ENCODE measurements at regions not wholly inside any gene's neighbourhood (a gene's known extent, or its start where the extent isn't known, plus 50 kb on each side); places are given as distances from the start of the nearest gene placed in this dataset.

- H3K36me3 Mint-ChIP-seq (ENCODE audit: insufficient read depth), result no peaks in the 10 kb centered on the region
- DNase-seq (no peak), ATAC-seq (no peak)
- no peak overlapping the region for H3K4me3 Mint-ChIP-seq
- H3K4me1 Mint-ChIP-seq (ENCODE audit: low read depth), result no peaks in the 10 kb centered on the region
- peaks cover 7% of the 10 kb centered on the region for H3K27me3 Mint-ChIP-seq (ENCODE audit: low read depth)
- H3K9me3 Mint-ChIP-seq, result peaks cover 5% of the 10 kb centered on the region
Observed at GRCh38 chr6:145233955-145234354, 501.4 kb downstream of the EPM2A start.

DNA sequence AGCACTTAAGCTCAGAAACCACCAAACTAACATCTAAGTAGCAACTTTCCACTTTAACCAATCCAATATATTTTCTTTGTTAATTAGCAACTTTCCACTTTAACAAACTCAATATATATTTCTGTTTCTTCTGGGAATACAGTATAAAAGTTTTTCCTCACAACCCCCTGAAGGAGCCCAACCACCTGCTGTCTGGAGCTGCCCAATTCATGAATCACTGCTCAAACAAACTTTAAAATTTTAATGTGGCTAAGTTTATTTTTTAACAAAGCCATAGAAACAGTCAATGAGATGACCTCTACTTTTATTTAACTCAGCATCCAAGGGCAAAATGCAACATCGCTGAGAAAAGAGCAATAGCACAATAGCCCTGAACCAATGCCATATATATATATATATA, 500.1 kb downstream of the EPM2A start:
- ATAC-seq (no peak), DNase-seq (no peak)
- Mint-ChIP-seq H3K27me3 (ENCODE audit: low read depth) (peaks cover 7% of the 10 kb centered on the region), H3K4me3 (no peak overlapping the region), H3K36me3 (ENCODE audit: insufficient read depth) (no peaks in the 10 kb centered on the region), H3K4me1 (ENCODE audit: low read depth) (no peaks in the 10 kb centered on the region), H3K9me3 (peaks cover 5% of the 10 kb centered on the region)

- no peaks in the 10 kb centered on the region for H3K36me3 Mint-ChIP-seq (ENCODE audit: insufficient read depth)
- H3K9me3 Mint-ChIP-seq, result peaks cover under 1% of the 10 kb centered on the region
- ATAC-seq (no peak), DNase-seq (no peak)
- H3K4me3 Mint-ChIP-seq, result no peak overlapping the region
- H3K27me3 Mint-ChIP-seq (ENCODE audit: low read depth), result peaks cover 7% of the 10 kb centered on the region
- no peaks in the 10 kb centered on the region for H3K4me1 Mint-ChIP-seq (ENCODE audit: low read depth)
Observed at GRCh38 chr6:145238787-145239186, 496.5 kb downstream of the EPM2A start.

DNA sequence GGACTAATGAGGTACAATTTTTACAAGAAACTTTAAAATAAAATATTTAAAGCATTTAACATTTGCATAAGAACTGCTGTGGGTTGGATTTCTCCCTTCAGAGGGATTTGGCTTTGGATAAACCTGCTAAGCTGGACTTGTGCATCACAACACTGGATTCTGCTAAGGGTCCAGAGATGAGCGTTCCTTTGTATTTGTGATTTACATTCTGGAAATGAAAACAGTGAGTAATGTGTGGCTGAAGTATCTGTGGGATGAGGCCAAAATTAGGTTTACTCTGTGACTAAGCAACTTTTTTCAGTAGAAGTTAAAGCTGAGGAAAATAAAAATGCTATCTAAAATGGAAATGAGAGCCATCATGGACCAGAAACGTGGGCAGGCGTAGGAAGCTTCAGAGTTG, 494.3 kb downstream of the EPM2A start:
- no peak for DNase-seq
- ATAC-seq, result no peak
- peaks cover 7% of the 10 kb centered on the region for H3K27me3 Mint-ChIP-seq (ENCODE audit: low read depth)
- no peaks in the 10 kb centered on the region for H3K4me1 Mint-ChIP-seq (ENCODE audit: low read depth)
- no peaks in the 10 kb centered on the region for H3K36me3 Mint-ChIP-seq (ENCODE audit: insufficient read depth)
- H3K4me3 Mint-ChIP-seq, result no peak overlapping the region
- no peaks in the 10 kb centered on the region for H3K9me3 Mint-ChIP-seq

DNA sequence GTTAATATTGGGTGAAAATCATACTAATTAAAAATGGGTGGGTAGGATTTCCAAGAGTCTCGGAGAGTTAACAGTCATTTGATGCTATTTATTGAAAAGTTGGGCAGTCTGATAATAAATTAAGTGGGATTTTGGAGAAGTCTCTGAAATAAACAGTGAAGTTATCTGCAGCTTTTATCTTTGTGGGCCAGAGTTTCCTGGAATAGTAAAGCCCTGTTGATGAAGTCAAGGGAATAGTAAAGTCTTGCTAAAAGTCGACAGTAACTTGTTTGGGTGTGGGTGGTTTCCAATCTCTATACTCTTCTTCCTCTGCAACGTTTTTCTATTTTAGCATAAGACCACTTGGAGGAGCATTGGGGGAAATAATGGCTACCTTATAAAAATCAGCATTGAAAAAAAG, 493.6 kb downstream of the EPM2A start:
- H3K36me3 Mint-ChIP-seq (ENCODE audit: insufficient read depth), result no peaks in the 10 kb centered on the region
- no peaks in the 10 kb centered on the region for H3K4me1 Mint-ChIP-seq (ENCODE audit: low read depth)
- H3K9me3 Mint-ChIP-seq, result no peaks in the 10 kb centered on the region
- peaks cover 7% of the 10 kb centered on the region for H3K27me3 Mint-ChIP-seq (ENCODE audit: low read depth)
- no peak for DNase-seq
- H3K4me3 Mint-ChIP-seq, result no peak overlapping the region
- ATAC-seq, result no peak

DNA sequence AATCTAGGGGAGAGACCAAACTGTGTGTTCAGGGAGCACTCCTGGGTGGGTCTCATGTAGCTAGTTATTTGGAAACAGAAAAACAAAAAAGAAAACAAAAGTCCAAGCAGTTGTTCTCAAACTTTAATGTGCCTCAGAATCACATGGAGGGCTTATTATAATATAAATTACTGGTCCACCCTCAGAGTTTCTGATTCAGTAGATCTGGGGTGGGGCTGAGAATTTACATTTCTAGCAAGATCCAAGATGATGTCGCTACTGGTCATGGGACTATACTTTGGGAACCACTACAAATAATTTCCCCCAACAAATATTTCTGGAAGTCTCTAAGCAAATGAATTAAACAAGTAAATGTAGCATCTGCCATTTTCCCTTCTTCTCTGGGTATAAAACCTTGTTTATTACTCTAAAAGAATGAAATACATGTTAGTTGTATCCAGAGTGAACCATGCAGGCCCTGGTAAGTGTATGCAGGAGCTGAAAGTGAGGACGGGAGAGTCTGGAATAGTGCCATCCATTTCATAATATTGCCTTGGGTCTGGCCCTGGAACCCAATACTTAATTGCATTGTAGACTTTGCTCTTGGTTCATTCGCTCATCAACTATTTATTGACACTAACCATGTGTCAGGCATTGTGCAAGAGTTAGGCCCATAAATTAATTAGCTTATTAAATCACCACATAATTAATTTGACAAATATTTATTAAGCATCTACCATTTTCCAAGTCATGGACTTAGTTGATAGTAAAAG, 490.8 kb downstream of the EPM2A start:
- Mint-ChIP-seq H3K9me3 (no peaks in the 10 kb centered on the region), H3K27me3 (ENCODE audit: low read depth) (peaks cover 7% of the 10 kb centered on the region), H3K36me3 (ENCODE audit: insufficient read depth) (no peaks in the 10 kb centered on the region), H3K4me3 (no peak overlapping the region), H3K4me1 (ENCODE audit: low read depth) (no peaks in the 10 kb centered on the region)
- ATAC-seq (no peak), DNase-seq (no peak)

DNA sequence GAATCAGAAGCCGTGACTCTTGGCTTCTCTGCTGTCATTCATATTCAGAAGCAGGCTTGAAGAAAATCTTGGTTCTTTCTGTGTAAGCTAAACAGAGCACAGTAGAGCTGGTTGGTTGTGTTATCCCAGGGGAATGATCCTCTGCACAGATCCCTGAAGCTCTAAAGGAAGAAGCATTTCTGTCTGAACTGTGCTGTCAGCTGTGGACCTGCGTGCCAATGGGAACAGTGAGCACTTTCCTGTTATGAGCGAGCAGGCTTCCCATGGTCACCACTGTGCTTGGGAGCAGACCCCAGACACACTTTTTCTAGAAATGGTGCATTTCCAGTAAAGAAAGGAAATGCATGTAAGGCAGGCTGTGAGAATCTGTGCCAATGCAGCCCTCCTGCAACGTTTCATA, 490.2 kb downstream of the EPM2A start:
- Mint-ChIP-seq H3K9me3 (no peaks in the 10 kb centered on the region), H3K36me3 (ENCODE audit: insufficient read depth) (no peaks in the 10 kb centered on the region), H3K4me1 (ENCODE audit: low read depth) (no peaks in the 10 kb centered on the region), H3K4me3 (no peak overlapping the region), H3K27me3 (ENCODE audit: low read depth) (peaks cover 7% of the 10 kb centered on the region)
- no peak for DNase-seq
- no peak for ATAC-seq

DNA sequence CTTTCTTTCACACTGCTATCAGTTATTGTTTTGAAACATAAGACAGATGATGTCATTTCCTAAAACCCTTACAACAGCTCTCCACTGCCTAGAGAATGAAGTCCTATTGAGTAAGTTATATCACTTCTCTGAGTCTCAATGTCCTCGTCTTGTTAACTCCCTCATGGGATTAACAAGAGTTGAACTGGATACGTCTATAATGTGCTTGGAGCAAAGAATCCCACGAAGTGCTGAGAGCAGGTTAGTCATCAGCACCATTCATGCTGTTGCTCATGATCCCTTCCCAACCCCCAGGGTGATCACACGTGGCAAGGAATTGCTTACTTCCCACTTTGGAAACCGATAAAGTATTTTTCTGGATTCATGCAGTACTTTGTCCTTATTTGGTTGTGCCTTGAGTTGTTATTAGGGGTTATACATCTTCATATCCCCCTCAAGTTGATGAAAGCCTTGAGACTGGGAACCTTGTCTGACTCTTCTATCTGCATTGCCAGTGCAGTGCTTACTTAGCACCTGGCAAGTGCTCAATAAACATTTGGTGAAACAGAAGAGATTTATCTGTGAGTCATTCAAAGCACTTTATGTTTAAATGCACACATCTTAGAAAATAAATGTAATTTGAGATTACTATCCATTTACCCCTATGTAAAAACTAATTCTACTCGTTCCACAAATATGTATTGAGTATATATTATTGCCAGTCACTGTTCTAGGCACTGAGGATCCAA, 487.5 kb downstream of the EPM2A start:
- Mint-ChIP-seq H3K27me3 (ENCODE audit: low read depth) (no peaks in the 10 kb centered on the region), H3K36me3 (ENCODE audit: insufficient read depth) (no peaks in the 10 kb centered on the region), H3K4me3 (no peak overlapping the region), H3K9me3 (no peaks in the 10 kb centered on the region), H3K4me1 (ENCODE audit: low read depth) (no peaks in the 10 kb centered on the region)
- ATAC-seq (no peak), DNase-seq (no peak)

- no peak for ATAC-seq
- H3K4me1 Mint-ChIP-seq (ENCODE audit: low read depth), result no peaks in the 10 kb centered on the region
- H3K4me3 Mint-ChIP-seq, result no peak overlapping the region
- no peaks in the 10 kb centered on the region for H3K9me3 Mint-ChIP-seq
- H3K27me3 Mint-ChIP-seq (ENCODE audit: low read depth), result no peaks in the 10 kb centered on the region
- H3K36me3 Mint-ChIP-seq (ENCODE audit: insufficient read depth), result no peaks in the 10 kb centered on the region
- DNase-seq, result no peak
Observed at GRCh38 chr6:145250436-145250835, 484.9 kb downstream of the EPM2A start.

DNA sequence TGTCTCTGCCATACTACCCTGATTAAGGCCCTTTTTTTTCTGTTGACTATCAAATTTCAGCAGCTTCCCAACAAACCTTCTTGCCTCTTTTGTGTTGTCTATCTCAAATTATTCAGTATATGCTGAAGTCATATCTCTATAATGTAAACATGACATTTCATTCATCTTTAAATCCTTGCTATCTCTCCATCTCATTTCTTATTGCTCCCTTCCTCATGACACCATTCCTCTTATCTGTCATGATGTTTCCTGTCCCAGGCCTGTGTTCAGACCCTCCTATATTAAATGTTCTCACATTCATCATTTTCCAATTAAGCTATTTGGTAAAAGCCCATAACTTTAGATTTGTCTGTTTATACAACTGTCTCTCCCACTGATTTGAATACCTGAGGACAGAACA, 482.6 kb downstream of the EPM2A start:
- no peak overlapping the region for H3K4me3 Mint-ChIP-seq
- H3K27me3 Mint-ChIP-seq (ENCODE audit: low read depth), result no peaks in the 10 kb centered on the region
- ATAC-seq (no peak), DNase-seq (no peak)
- H3K36me3 Mint-ChIP-seq (ENCODE audit: insufficient read depth), result no peaks in the 10 kb centered on the region
- no peaks in the 10 kb centered on the region for H3K9me3 Mint-ChIP-seq
- H3K4me1 Mint-ChIP-seq (ENCODE audit: low read depth), result no peaks in the 10 kb centered on the region

DNA sequence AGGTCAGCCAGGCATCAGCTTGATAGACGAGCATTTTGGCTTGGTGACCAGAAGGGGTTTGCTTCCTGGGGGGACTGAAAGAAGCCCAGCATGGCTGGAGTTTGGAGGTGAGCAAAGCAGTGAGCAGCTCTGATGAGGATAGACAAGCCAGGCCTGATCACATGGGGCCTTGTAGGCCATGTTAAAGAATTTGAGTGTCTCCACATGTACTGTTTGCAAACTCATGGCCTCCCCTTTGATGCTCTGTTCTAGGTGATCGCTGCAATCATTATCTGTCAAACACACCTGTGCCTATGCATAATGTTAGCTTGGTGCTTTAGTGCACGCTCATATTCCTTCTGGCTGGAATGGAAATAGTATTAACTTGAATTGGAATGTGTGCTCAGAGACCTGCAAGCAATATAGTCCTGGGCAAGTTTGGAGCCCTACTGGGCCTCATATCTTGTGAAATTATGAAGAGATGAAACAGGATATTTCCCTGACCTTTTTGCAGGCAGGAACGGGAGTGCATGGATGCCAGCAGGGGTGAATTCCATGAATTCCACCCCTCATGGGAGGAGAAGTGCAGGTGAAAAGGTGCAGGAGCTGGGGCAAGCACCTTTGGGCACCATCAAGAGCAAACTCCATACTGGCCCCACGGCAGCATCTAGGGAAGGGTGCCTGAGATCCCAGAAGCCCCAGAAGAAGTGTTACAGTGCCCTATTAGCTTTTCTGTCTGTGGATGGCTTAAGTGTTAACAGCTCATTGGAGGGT, 480.5 kb downstream of the EPM2A start:
- H3K9me3 Mint-ChIP-seq, result no peaks in the 10 kb centered on the region
- ATAC-seq (no peak), DNase-seq (no peak)
- H3K4me1 Mint-ChIP-seq (ENCODE audit: low read depth), result no peaks in the 10 kb centered on the region
- H3K36me3 Mint-ChIP-seq (ENCODE audit: insufficient read depth), result no peaks in the 10 kb centered on the region
- no peak overlapping the region for H3K4me3 Mint-ChIP-seq
- no peaks in the 10 kb centered on the region for H3K27me3 Mint-ChIP-seq (ENCODE audit: low read depth)

- Mint-ChIP-seq H3K27me3 (ENCODE audit: low read depth) (no peaks in the 10 kb centered on the region), H3K36me3 (ENCODE audit: insufficient read depth) (no peaks in the 10 kb centered on the region), H3K4me3 (no peak overlapping the region), H3K4me1 (ENCODE audit: low read depth) (no peaks in the 10 kb centered on the region), H3K9me3 (no peaks in the 10 kb centered on the region)
- ATAC-seq (no peak), DNase-seq (no peak)
Observed at GRCh38 chr6:145257704-145258103, 477.6 kb downstream of the EPM2A start.

- ATAC-seq (no peak), DNase-seq (no peak)
- no peak overlapping the region for H3K4me3 Mint-ChIP-seq
- H3K9me3 Mint-ChIP-seq, result no peaks in the 10 kb centered on the region
- no peaks in the 10 kb centered on the region for H3K4me1 Mint-ChIP-seq (ENCODE audit: low read depth)
- no peaks in the 10 kb centered on the region for H3K36me3 Mint-ChIP-seq (ENCODE audit: insufficient read depth)
- H3K27me3 Mint-ChIP-seq (ENCODE audit: low read depth), result no peaks in the 10 kb centered on the region
Observed at GRCh38 chr6:145258122-145258521, 477.2 kb downstream of the EPM2A start.

GRCh38 chr6:145260484-145261175, 474.7 kb downstream of the EPM2A start:
- no peaks in the 10 kb centered on the region for H3K4me1 Mint-ChIP-seq (ENCODE audit: low read depth)
- H3K4me3 Mint-ChIP-seq, result no peak overlapping the region
- ATAC-seq (no peak), DNase-seq (no peak)
- H3K36me3 Mint-ChIP-seq (ENCODE audit: insufficient read depth), result no peaks in the 10 kb centered on the region
- no peaks in the 10 kb centered on the region for H3K27me3 Mint-ChIP-seq (ENCODE audit: low read depth)
- H3K9me3 Mint-ChIP-seq, result no peaks in the 10 kb centered on the region

Data from activated T-cell treated with anti-CD3 and anti-CD28 coated beads, Interleukin-2, amount 50 U/mL, for 4 hours (primary cell).